Endothelial cell of umbilical vein (primary cell): ENCODE measurements at regions not wholly inside any gene's neighbourhood (a gene's known extent, or its start where the extent isn't known, plus 50 kb on each side); places are given as distances from the start of the nearest gene placed in this dataset.

Source experiments
- CTCF ChIP-seq, 2 donors: IDR thresholded peaks; 1 replicate in 1 of 2; 2 replicates in 1 of 2; pipeline ENCODE4 v1.5.1; 2011; ENCODE audit warnings: low read length in 2 of 2, mild to moderate bottlenecking in 2 of 2, moderate library complexity in 2 of 2, control low read depth in 1 of 2, inconsistent platforms in 1 of 2, low read depth in 1 of 2; ENCODE audit not compliant: insufficient read depth in 1 of 2; ENCODE audit errors: extremely low read depth in 1 of 2
- EZH2 ChIP-seq: IDR thresholded peaks from 2 replicates; pipeline ENCODE4 v1.6.1; 2012; ENCODE audit warnings: borderline replicate concordance, low read depth, mild to moderate bottlenecking, moderate library complexity, low read length, inconsistent platforms; ENCODE audit not compliant: severe bottlenecking
- FOS ChIP-seq: IDR thresholded peaks from 2 replicates; pipeline ENCODE4 v1.6.1; 2011; ENCODE audit warnings: mild to moderate bottlenecking, low read length, moderate library complexity, borderline replicate concordance; ENCODE audit not compliant: insufficient read depth
- MAX ChIP-seq: IDR thresholded peaks from 2 replicates; pipeline ENCODE4 v1.6.1; 2011; ENCODE audit not compliant: insufficient read depth, insufficient read length
- MYC ChIP-seq: IDR thresholded peaks from one replicate; pipeline ENCODE4 v1.6.1; 2011; ENCODE audit warnings: mild to moderate bottlenecking, low read depth, low read length
- POLR2A ChIP-seq: IDR thresholded peaks from 2 replicates; pipeline ENCODE4 v1.6.1; 2012; ENCODE audit warnings: low read depth, mild to moderate bottlenecking, control low read depth, low read length
- POLR2AphosphoS5 ChIP-seq: IDR thresholded peaks from 2 replicates; pipeline ENCODE4 v1.6.1; 2012; ENCODE audit warnings: low read depth, mild to moderate bottlenecking, control low read depth, low read length, moderate library complexity; ENCODE audit not compliant: insufficient read depth

- TF ChIP-seq POLR2A = no peak
- no peak for TF ChIP-seq CTCF (IDR thresholded peaks at IDR 0.05; ENCODE audit: extremely low read depth in 1 of 2, insufficient read depth in 1 of 2, low read depth in 1 of 2, low read length in 2 of 2)
- no peak for TF ChIP-seq EZH2
- no peak for TF ChIP-seq MYC
- no peak for TF ChIP-seq POLR2AphosphoS5
- no peak for TF ChIP-seq FOS
- no peak for TF ChIP-seq MAX
Measured at GRCh38 chr10:78386509-78386908, 352.8 kb downstream of the RPS24 start.
